Mesenchymal stem cell (in vitro differentiated cells and primary cell): ENCODE measurements at regions not wholly inside any gene's neighbourhood (a gene's known extent, or its start where the extent isn't known, plus 50 kb on each side); places are given as distances from the start of the nearest gene placed in this dataset.
A peak's percentile ranks its signal among the peaks of the same experiment; 100 is the strongest.

Experiments used
- DNase-seq: peaks from one replicate; pipeline ENCODE4 v3.0.0-alpha.2; 2013
- H2AFZ ChIP-seq: one replicate; pipeline ENCODE4 v1.6.1; 2013; ENCODE audit warnings: low read depth, mild to moderate bottlenecking, control low read depth, inconsistent platforms, low read length, moderate library complexity
- H2AK5ac ChIP-seq: 2 replicates; pipeline ENCODE4 v1.6.1; 2013; ENCODE audit warnings: low read length, moderate library complexity, mild to moderate bottlenecking, inconsistent platforms; ENCODE audit not compliant: severe bottlenecking
- H2BK120ac ChIP-seq: one replicate; pipeline ENCODE4 v1.6.1; 2013; ENCODE audit warnings: low read depth, mild to moderate bottlenecking, inconsistent platforms, low read length, moderate library complexity
- H2BK12ac ChIP-seq, 2 experiments: one replicate each; pipeline ENCODE4 v1.6.1; 2013; ENCODE audit warnings: inconsistent platforms in 2 of 2, low read length in 2 of 2, mild to moderate bottlenecking in 2 of 2, moderate library complexity in 2 of 2, control low read depth in 1 of 2
- H2BK15ac ChIP-seq: one replicate; pipeline ENCODE4 v1.6.1; 2013; ENCODE audit warnings: mild to moderate bottlenecking, low read depth, inconsistent platforms; ENCODE audit not compliant: poor library complexity, severe bottlenecking
- H2BK5ac ChIP-seq: 2 replicates; pipeline ENCODE4 v1.6.1; 2013; ENCODE audit warnings: low read depth, mild to moderate bottlenecking, low read length, control low read depth, inconsistent platforms; ENCODE audit not compliant: poor library complexity, severe bottlenecking
- H3K14ac ChIP-seq, 2 experiments: one replicate each; pipeline ENCODE4 v1.6.1; 2013; ENCODE audit warnings: inconsistent platforms in 2 of 2, low read length in 2 of 2, control low read depth in 1 of 2, mild to moderate bottlenecking in 1 of 2, moderate library complexity in 1 of 2
- H3K18ac ChIP-seq, 2 experiments: one replicate each; pipeline ENCODE4 v1.6.1; 2013; ENCODE audit warnings: inconsistent platforms in 2 of 2, low read length in 2 of 2, control low read depth in 1 of 2, low read depth in 1 of 2, mild to moderate bottlenecking in 1 of 2
- H3K23ac ChIP-seq, 2 experiments: one replicate each; pipeline ENCODE4 v1.6.1; 2013; ENCODE audit warnings: inconsistent platforms in 2 of 2, low read length in 2 of 2, mild to moderate bottlenecking in 2 of 2, moderate library complexity in 2 of 2, control low read depth in 1 of 2
- H3K27ac ChIP-seq: 2 replicates; pipeline ENCODE4 v1.5.1; 2013; ENCODE audit warnings: mild to moderate bottlenecking, moderate library complexity, low read length, control low read depth, inconsistent platforms; ENCODE audit not compliant: poor library complexity, severe bottlenecking
- H3K27me3 ChIP-seq, 2 experiments: 2 replicates each; pipeline versions ENCODE4 v1.6.1 to v1.7.0; 2013; ENCODE audit warnings: low read length in 2 of 2, mild to moderate bottlenecking in 2 of 2, moderate library complexity in 2 of 2, control low read depth in 1 of 2, inconsistent platforms in 1 of 2; ENCODE audit not compliant: control insufficient read depth in 1 of 2, insufficient read depth in 1 of 2
- H3K36me3 ChIP-seq, 2 experiments: 2 replicates each; pipeline versions ENCODE4 v1.6.1 to v1.7.0; 2013; ENCODE audit warnings: low read length in 2 of 2, control low read depth in 1 of 2, inconsistent platforms in 1 of 2, low read depth in 1 of 2, mild to moderate bottlenecking in 1 of 2; ENCODE audit not compliant: insufficient read depth in 2 of 2, control insufficient read depth in 1 of 2
- H3K4ac ChIP-seq, 2 experiments: one replicate each; pipeline ENCODE4 v1.6.1; 2013; ENCODE audit warnings: inconsistent platforms in 2 of 2, low read length in 2 of 2, mild to moderate bottlenecking in 2 of 2, moderate library complexity in 2 of 2, control low read depth in 1 of 2, low read depth in 1 of 2
- H3K4me1 ChIP-seq: 2 replicates; pipeline ENCODE4 v1.6.1; 2013; ENCODE audit warnings: low read depth, low read length, control low read depth; ENCODE audit not compliant: control insufficient read depth, insufficient read depth
- H3K4me2 ChIP-seq: 2 replicates; pipeline ENCODE4 v1.6.1; 2013; ENCODE audit warnings: low read length, mild to moderate bottlenecking, inconsistent platforms; ENCODE audit not compliant: poor library complexity, severe bottlenecking
- H3K4me3 ChIP-seq, 2 experiments: 2 replicates each; pipeline versions ENCODE4 v1.5.1 to v1.7.0; 2013; ENCODE audit warnings: low read length in 2 of 2, mild to moderate bottlenecking in 2 of 2, control low read depth in 1 of 2, low read depth in 1 of 2; ENCODE audit not compliant: insufficient read depth in 1 of 2
- H3K79me1 ChIP-seq: replicated peaks from 2 replicates; pipeline ENCODE4 v1.6.1; 2013; ENCODE audit warnings: mild to moderate bottlenecking, control low read depth, low read length, inconsistent platforms; ENCODE audit not compliant: poor library complexity, severe bottlenecking
- H3K9ac ChIP-seq: 2 replicates; pipeline ENCODE4 v1.7.0; 2013; ENCODE audit warnings: mild to moderate bottlenecking, low read length, moderate library complexity
- H3K9me3 ChIP-seq: 2 replicates; pipeline ENCODE4 v1.7.0; 2013; ENCODE audit warnings: mild to moderate bottlenecking, low read length; ENCODE audit not compliant: control insufficient read depth
- H4K8ac ChIP-seq: one replicate; pipeline ENCODE4 v1.6.1; 2013; ENCODE audit warnings: inconsistent platforms, mild to moderate bottlenecking, low read length, moderate library complexity
- H4K91ac ChIP-seq: one replicate; pipeline ENCODE4 v1.6.1; 2013; ENCODE audit warnings: mild to moderate bottlenecking, low read length, inconsistent platforms
- WGBS: methylation state at CpG from one replicate; pipeline ENCODE4 v1.1.7; 2013; ENCODE audit warnings: mixed read lengths; 5-methylcytosine and 5-hydroxymethylcytosine counted together

- Histone ChIP-seq H2BK12ac (no peak overlapping the region), H4K91ac (no peak overlapping the region), H2BK15ac (no peak overlapping the region), H3K4me1 (peaks cover 6% of the 10 kb centered on the region), H4K8ac (no peak overlapping the region), H3K14ac (no peak overlapping the region), H3K27ac (no peak overlapping the region), H3K27me3 (no peaks in the 10 kb centered on the region), H2AK5ac (no peak overlapping the region), H3K4ac (no peak overlapping the region), H2BK5ac (no peak overlapping the region), H2BK120ac (no peak overlapping the region), H3K9ac (no peak overlapping the region), H3K9me3 (no peaks in the 10 kb centered on the region), H3K36me3 (no peaks in the 10 kb centered on the region), H3K79me1 (no peaks in the 10 kb centered on the region), H3K18ac (no peak overlapping the region), H3K23ac (no peak overlapping the region), H3K4me3 (no peak overlapping the region), H2AFZ (no peak overlapping the region), H3K4me2 (no peak overlapping the region)
- DNase-seq, result no peak
- WGBS, result 100% methylated on average over 1 of the region's 3 CpGs
Measured at GRCh38 chr5:143474616-143475015, 71.1 kb upstream of the NR3C1 start.

- Histone ChIP-seq H3K4me2 (no peak overlapping the region), H3K9me3 (no peaks in the 10 kb centered on the region), H2AFZ (no peak overlapping the region), H3K9ac (no peak overlapping the region), H2BK12ac (no peak overlapping the region), H2AK5ac (peak overlapping the region; percentile 62), H4K91ac (no peak overlapping the region), H2BK5ac (no peak overlapping the region), H3K18ac (no peak overlapping the region), H3K79me1 (no peaks in the 10 kb centered on the region), H3K14ac (no peak overlapping the region), H3K27ac (no peak overlapping the region), H3K4ac (no peak overlapping the region), H2BK15ac (no peak overlapping the region), H3K27me3 (no peaks in the 10 kb centered on the region), H3K4me3 (no peak overlapping the region), H3K36me3 (no peaks in the 10 kb centered on the region), H2BK120ac (no peak overlapping the region), H3K23ac (no peak overlapping the region), H4K8ac (no peak overlapping the region), H3K4me1 (peaks cover 6% of the 10 kb centered on the region)
- no peak for DNase-seq
- WGBS, result 98% methylated on average over 2 of the region's 5 CpGs
Measured at GRCh38 chr5:143473481-143473880, 70.0 kb upstream of the NR3C1 start.

GRCh38 chr5:143472576-143472975 lies 69.1 kb upstream of the NR3C1 start:
- Histone ChIP-seq H3K4me2 (no peak overlapping the region), H4K91ac (no peak overlapping the region), H3K9ac (no peak overlapping the region), H2BK120ac (no peak overlapping the region), H3K27me3 (no peaks in the 10 kb centered on the region), H4K8ac (no peak overlapping the region), H2AK5ac (no peak overlapping the region), H2AFZ (no peak overlapping the region), H3K23ac (no peak overlapping the region), H2BK5ac (no peak overlapping the region), H3K36me3 (no peaks in the 10 kb centered on the region), H3K4me3 (no peak overlapping the region), H3K9me3 (no peaks in the 10 kb centered on the region), H3K14ac (no peak overlapping the region), H3K4ac (no peak overlapping the region), H3K27ac (no peak overlapping the region), H2BK12ac (no peak overlapping the region), H3K79me1 (no peaks in the 10 kb centered on the region), H3K18ac (no peak overlapping the region), H2BK15ac (no peak overlapping the region), H3K4me1 (peaks cover 6% of the 10 kb centered on the region)
- 22% methylated on average over 1 of the region's 1 CpG for WGBS
- DNase-seq, result peak; percentile 55

- H3K23ac ChIP-seq, result no peak overlapping the region
- H2BK5ac ChIP-seq, result peak overlapping the region; percentile 40
- peak overlapping the region; percentile 91 for H2AK5ac ChIP-seq
- peak overlapping the region; percentile 58 for H4K91ac ChIP-seq
- no peaks in the 10 kb centered on the region for H3K9me3 ChIP-seq
- no peaks in the 10 kb centered on the region for H3K27me3 ChIP-seq
- no peak overlapping the region for H2AFZ ChIP-seq
- H3K4me1 ChIP-seq, result peaks cover 6% of the 10 kb centered on the region
- no peak overlapping the region for H3K4me3 ChIP-seq
- H3K27ac ChIP-seq, result peak overlapping the region; percentile 96
- peak; percentile 59 for DNase-seq
- H2BK15ac ChIP-seq, result no peak overlapping the region
- H3K14ac ChIP-seq, result no peak overlapping the region
- WGBS, result 94% methylated on average over 6 of the region's 7 CpGs
- H3K4me2 ChIP-seq, result no peak overlapping the region
- H3K36me3 ChIP-seq, result no peaks in the 10 kb centered on the region
- no peaks in the 10 kb centered on the region for H3K79me1 ChIP-seq
- H4K8ac ChIP-seq, result no peak overlapping the region
- H3K18ac ChIP-seq, result peak overlapping the region; percentile 69 to 75
- peak overlapping the region; percentile 1 for H3K9ac ChIP-seq
- H2BK120ac ChIP-seq, result peak overlapping the region; percentile 13
- H3K4ac ChIP-seq, result no peak overlapping the region
- peak overlapping the region in 1 of 2 experiments; percentile 70 for H2BK12ac ChIP-seq
Measured at GRCh38 chr5:143471666-143472464, 68.4 kb upstream of the NR3C1 start.
